Activated B cell treated with CpG ODN at 0.5 μM for 24 hours (primary cell): ENCODE measurements at regions not wholly inside any gene's neighbourhood (a gene's known extent, or its start where the extent isn't known, plus 50 kb on each side); places are given as distances from the start of the nearest gene placed in this dataset.

Source experiments
- ATAC-seq: fragments of 200-7000 bp; cut with Tn5 transposase; one replicate; pipeline ENCODE4 v1.10.0; 2021; ENCODE audit warnings: low read depth, mild to moderate bottlenecking, moderate library complexity
- CTCF ChIA-PET: fragments of 350-600 bp; sonication (Branson Sonifier 250); formaldehyde crosslinking; loops from one replicate; lab custom pipeline; 2021; ENCODE audit warnings: antibody characterized with exemption; lab: Charles Lee
- POLR2A ChIA-PET: fragments of 350-600 bp; sonication (Branson Sonifier 250); formaldehyde crosslinking; loops from one replicate; lab custom pipeline; 2021; ENCODE audit warnings: antibody characterized with exemption; lab: Charles Lee
- DNase-seq: peaks from one replicate; pipeline ENCODE4 v3.0.0; 2022
- H3K27ac Mint-ChIP-seq: one replicate; pipeline ENCODE4 v1.8.0; 2020; ENCODE audit warnings: mixed read lengths
- H3K27me3 Mint-ChIP-seq: one replicate; pipeline ENCODE4 v1.8.0; 2021; ENCODE audit warnings: mixed read lengths
- H3K36me3 Mint-ChIP-seq: one replicate; pipeline ENCODE4 v1.8.0; 2021; ENCODE audit warnings: low read depth, mixed read lengths
- H3K4me1 Mint-ChIP-seq: one replicate; pipeline ENCODE4 v1.8.0; 2021; ENCODE audit warnings: mixed read lengths
- H3K4me3 Mint-ChIP-seq: one replicate; pipeline ENCODE4 v1.8.0; 2020; ENCODE audit warnings: mild to moderate bottlenecking, mixed read lengths
- H3K9me3 Mint-ChIP-seq: one replicate; pipeline ENCODE4 v1.8.0; 2020; ENCODE audit warnings: mixed read lengths
- CTCF ChIP-seq: fragments of 200-600 bp; IDR thresholded peaks from one replicate; pipeline ENCODE4 v1.8.0; 2022; ENCODE audit warnings: antibody characterized with exemption, mild to moderate bottlenecking
- intact Hi-C: fragments of 100-400 bp; cut with micrococcal nuclease; formaldehyde crosslinking; loops from one replicate; pipeline ENCODE4 v1.15.1; 2024

- no peak for ATAC-seq
These were observed 870.2 kb downstream of the CBLN2 start for GRCh38 chr18:71673954-71674353.

GRCh38 chr18:71673498-71673897 is 870.6 kb downstream of the CBLN2 start:
- ChIA-PET POLR2A (no interaction called here), CTCF (no interaction called here)
- ATAC-seq (no peak), DNase-seq (no peak)
- no peak for TF ChIP-seq CTCF
- intact Hi-C loops = no loop called here
- H3K27ac Mint-ChIP-seq = no peak overlapping the region
- no peaks in the 10 kb centered on the region for H3K36me3 Mint-ChIP-seq
- no peak overlapping the region for H3K4me3 Mint-ChIP-seq
- no peaks in the 10 kb centered on the region for H3K27me3 Mint-ChIP-seq
- H3K4me1 Mint-ChIP-seq = no peaks in the 10 kb centered on the region
- no peaks in the 10 kb centered on the region for H3K9me3 Mint-ChIP-seq

More at GRCh38 chr18:71673954-71674353, 870.2 kb downstream of the CBLN2 start:
- intact Hi-C loops = no loop called here
- TF ChIP-seq CTCF = no peak
- no peaks in the 10 kb centered on the region for H3K36me3 Mint-ChIP-seq
- H3K4me1 Mint-ChIP-seq = no peaks in the 10 kb centered on the region
- CTCF ChIA-PET = no interaction called here
- POLR2A ChIA-PET = no interaction called here
- DNase-seq = no peak
- H3K4me3 Mint-ChIP-seq = no peak overlapping the region
- peaks cover under 1% of the 10 kb centered on the region for H3K9me3 Mint-ChIP-seq
- H3K27ac Mint-ChIP-seq = no peak overlapping the region
- H3K27me3 Mint-ChIP-seq = no peaks in the 10 kb centered on the region

GRCh38 chr18:71666481-71666880 is 877.7 kb downstream of the CBLN2 start:
- no peak for DNase-seq
- intact Hi-C loops = no loop called here
- no peak for ATAC-seq
- TF ChIP-seq CTCF = no peak
- POLR2A ChIA-PET = no interaction called here
- Mint-ChIP-seq H3K27me3 (no peaks in the 10 kb centered on the region), H3K27ac (no peak overlapping the region), H3K9me3 (peaks cover 3% of the 10 kb centered on the region), H3K4me1 (no peaks in the 10 kb centered on the region), H3K36me3 (no peaks in the 10 kb centered on the region), H3K4me3 (no peak overlapping the region)
- CTCF ChIA-PET = no interaction called here

GRCh38 chr18:71665131-71665530 is 879.0 kb downstream of the CBLN2 start:
- no peak for TF ChIP-seq CTCF
- Mint-ChIP-seq H3K27me3 (no peaks in the 10 kb centered on the region), H3K36me3 (no peaks in the 10 kb centered on the region), H3K4me3 (no peak overlapping the region), H3K27ac (no peak overlapping the region), H3K9me3 (peaks cover 5% of the 10 kb centered on the region), H3K4me1 (no peaks in the 10 kb centered on the region)
- ATAC-seq (no peak), DNase-seq (no peak)
- CTCF ChIA-PET = no interaction called here
- POLR2A ChIA-PET = no interaction called here
- intact Hi-C loops = no loop called here

- TF ChIP-seq CTCF = no peak
- Mint-ChIP-seq H3K27me3 (no peaks in the 10 kb centered on the region), H3K9me3 (peaks cover 2% of the 10 kb centered on the region), H3K27ac (no peak overlapping the region), H3K4me1 (no peaks in the 10 kb centered on the region), H3K36me3 (no peaks in the 10 kb centered on the region), H3K4me3 (no peak overlapping the region)
- CTCF ChIA-PET = no interaction called here
- intact Hi-C loops = no loop called here
- DNase-seq (no peak), ATAC-seq (no peak)
- POLR2A ChIA-PET = no interaction called here
These were observed 900.3 kb downstream of the CBLN2 start for GRCh38 chr18:71643822-71644221.
